ENCODE measurements at regions not wholly inside any gene's neighbourhood (a gene's known extent, or its start where the extent isn't known, plus 50 kb on each side); places are given as distances from the start of the nearest gene placed in this dataset.

DNA sequence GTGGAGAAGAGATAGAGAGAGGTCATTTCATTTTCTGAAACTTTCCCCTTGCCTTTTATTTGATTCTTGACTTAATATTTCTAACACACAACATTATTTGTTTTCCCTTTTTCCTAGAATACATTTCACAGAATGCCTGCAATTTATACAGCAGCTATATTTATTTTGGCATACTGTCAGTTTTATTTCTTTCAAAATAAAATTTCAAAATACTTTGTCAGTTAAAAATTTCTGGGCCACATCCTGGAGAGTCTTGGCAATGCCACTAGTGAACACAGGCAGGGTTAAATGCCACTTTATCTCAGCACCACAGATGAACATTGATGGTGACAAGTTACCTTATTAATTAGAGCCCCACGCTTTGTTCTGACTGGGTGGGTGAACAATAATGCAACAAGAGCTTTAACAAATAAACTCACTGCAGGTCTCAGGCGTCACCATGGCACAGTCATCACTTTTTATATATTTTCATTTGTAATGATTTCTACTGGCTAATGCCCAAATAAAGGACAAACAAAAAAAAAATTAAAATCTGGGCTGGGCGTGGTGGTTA lies 494.0 kb downstream of the KIF20B start:
- H3K27ac ChIP-seq (ENCODE audit: low read depth in 2 of 2, low read length in 2 of 2) = no peak overlapping the region
- no peak overlapping the region for H3K4me3 ChIP-seq (ENCODE audit: low read length in 2 of 2)
- no peaks in the 10 kb centered on the region for H3K27me3 ChIP-seq (ENCODE audit: control insufficient read depth in 2 of 2, insufficient read depth in 2 of 2, low read length in 2 of 2)
- no peak overlapping the region for H3K9ac ChIP-seq (ENCODE audit: low read depth in 1 of 2, low read length in 2 of 2)
- H3K4me1 ChIP-seq (ENCODE audit: control insufficient read depth in 2 of 2, insufficient read depth in 2 of 2, low read length in 2 of 2) = no peaks in the 10 kb centered on the region
- no peaks in the 10 kb centered on the region for H3K36me3 ChIP-seq (ENCODE audit: control insufficient read depth in 2 of 2, insufficient read depth in 2 of 2, low read length in 2 of 2)
- H3K9me3 ChIP-seq (ENCODE audit: control insufficient read depth in 2 of 2, low read length in 2 of 2) = no peaks in the 10 kb centered on the region

DNA sequence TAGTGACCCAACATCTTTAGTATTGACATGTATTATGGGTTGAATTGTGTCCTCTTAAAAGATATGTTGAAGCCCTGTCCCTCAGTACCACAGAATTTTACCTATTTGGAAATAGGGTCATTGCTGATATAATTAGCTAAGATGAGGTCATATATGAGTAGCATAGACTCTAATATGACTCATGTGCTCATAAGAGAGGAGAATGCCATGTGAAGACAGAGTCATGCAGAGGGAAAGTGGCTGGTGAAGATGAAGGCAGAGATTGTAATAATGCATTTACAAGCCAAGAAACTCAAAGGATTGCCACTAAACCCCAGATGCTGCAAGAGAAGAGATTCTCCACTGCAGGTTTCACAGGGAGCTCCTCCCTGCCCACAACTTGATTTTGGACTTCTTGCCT lies 496.4 kb downstream of the KIF20B start:
- Histone ChIP-seq H3K36me3 (ENCODE audit: control insufficient read depth in 2 of 2, insufficient read depth in 2 of 2, low read length in 2 of 2) (no peaks in the 10 kb centered on the region), H3K27me3 (ENCODE audit: control insufficient read depth in 2 of 2, insufficient read depth in 2 of 2, low read length in 2 of 2) (no peaks in the 10 kb centered on the region), H3K9me3 (ENCODE audit: control insufficient read depth in 2 of 2, low read length in 2 of 2) (no peaks in the 10 kb centered on the region), H3K9ac (ENCODE audit: low read depth in 1 of 2, low read length in 2 of 2) (no peak overlapping the region), H3K4me1 (ENCODE audit: control insufficient read depth in 2 of 2, insufficient read depth in 2 of 2, low read length in 2 of 2) (no peaks in the 10 kb centered on the region), H3K27ac (ENCODE audit: low read depth in 2 of 2, low read length in 2 of 2) (no peak overlapping the region), H3K4me3 (ENCODE audit: low read length in 2 of 2) (no peak overlapping the region)

DNA sequence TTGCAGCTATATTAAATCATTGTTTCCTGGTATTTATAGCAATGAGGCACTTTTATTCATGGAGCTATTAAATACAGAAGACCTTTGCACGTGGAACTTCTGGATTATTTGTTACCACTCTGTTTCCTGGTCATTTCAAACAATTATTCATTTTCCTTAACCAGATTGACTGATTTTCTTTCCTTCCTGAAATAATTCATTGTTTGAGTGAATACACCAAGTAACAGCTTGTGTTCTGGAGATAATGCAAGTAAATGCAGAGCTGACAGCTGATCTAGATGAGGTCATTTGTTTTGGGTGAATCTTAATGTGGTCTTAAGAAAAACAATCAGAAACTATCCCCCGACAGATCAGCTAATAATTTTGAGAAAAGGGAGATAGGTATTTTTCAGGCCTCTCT lies 497.7 kb downstream of the KIF20B start:
- Histone ChIP-seq H3K27ac (ENCODE audit: low read depth in 2 of 2, low read length in 2 of 2) (no peak overlapping the region), H3K36me3 (ENCODE audit: control insufficient read depth in 2 of 2, insufficient read depth in 2 of 2, low read length in 2 of 2) (no peaks in the 10 kb centered on the region), H3K9ac (ENCODE audit: low read depth in 1 of 2, low read length in 2 of 2) (no peak overlapping the region), H3K4me1 (ENCODE audit: control insufficient read depth in 2 of 2, insufficient read depth in 2 of 2, low read length in 2 of 2) (no peaks in the 10 kb centered on the region), H3K27me3 (ENCODE audit: control insufficient read depth in 2 of 2, insufficient read depth in 2 of 2, low read length in 2 of 2) (no peaks in the 10 kb centered on the region), H3K4me3 (ENCODE audit: low read length in 2 of 2) (no peak overlapping the region), H3K9me3 (ENCODE audit: control insufficient read depth in 2 of 2, low read length in 2 of 2) (no peaks in the 10 kb centered on the region)

DNA sequence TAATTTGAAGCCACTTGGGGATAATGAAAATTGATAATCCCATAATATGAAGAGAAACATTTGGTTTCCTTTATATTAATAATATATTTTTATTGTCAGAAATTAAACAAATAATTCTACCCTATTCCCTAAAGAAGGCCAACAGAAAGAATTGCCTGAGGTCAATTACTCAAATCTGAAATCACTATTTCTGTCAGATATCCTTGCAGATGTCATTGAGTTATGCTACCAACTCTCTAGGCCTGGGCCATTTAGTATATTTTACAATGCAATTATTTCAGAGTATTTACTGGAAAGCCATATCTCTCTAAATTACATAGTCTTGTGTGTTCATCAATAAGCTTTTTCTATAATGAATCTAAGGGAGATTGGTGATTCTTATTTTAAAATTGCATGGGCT lies 498.1 kb downstream of the KIF20B start:
- H3K27ac ChIP-seq (ENCODE audit: low read depth in 2 of 2, low read length in 2 of 2) = no peak overlapping the region
- H3K4me3 ChIP-seq (ENCODE audit: low read length in 2 of 2) = no peak overlapping the region
- H3K9ac ChIP-seq (ENCODE audit: low read depth in 1 of 2, low read length in 2 of 2) = no peak overlapping the region
- no peaks in the 10 kb centered on the region for H3K9me3 ChIP-seq (ENCODE audit: control insufficient read depth in 2 of 2, low read length in 2 of 2)
- no peaks in the 10 kb centered on the region for H3K27me3 ChIP-seq (ENCODE audit: control insufficient read depth in 2 of 2, insufficient read depth in 2 of 2, low read length in 2 of 2)
- H3K4me1 ChIP-seq (ENCODE audit: control insufficient read depth in 2 of 2, insufficient read depth in 2 of 2, low read length in 2 of 2) = no peaks in the 10 kb centered on the region
- no peaks in the 10 kb centered on the region for H3K36me3 ChIP-seq (ENCODE audit: control insufficient read depth in 2 of 2, insufficient read depth in 2 of 2, low read length in 2 of 2)

DNA sequence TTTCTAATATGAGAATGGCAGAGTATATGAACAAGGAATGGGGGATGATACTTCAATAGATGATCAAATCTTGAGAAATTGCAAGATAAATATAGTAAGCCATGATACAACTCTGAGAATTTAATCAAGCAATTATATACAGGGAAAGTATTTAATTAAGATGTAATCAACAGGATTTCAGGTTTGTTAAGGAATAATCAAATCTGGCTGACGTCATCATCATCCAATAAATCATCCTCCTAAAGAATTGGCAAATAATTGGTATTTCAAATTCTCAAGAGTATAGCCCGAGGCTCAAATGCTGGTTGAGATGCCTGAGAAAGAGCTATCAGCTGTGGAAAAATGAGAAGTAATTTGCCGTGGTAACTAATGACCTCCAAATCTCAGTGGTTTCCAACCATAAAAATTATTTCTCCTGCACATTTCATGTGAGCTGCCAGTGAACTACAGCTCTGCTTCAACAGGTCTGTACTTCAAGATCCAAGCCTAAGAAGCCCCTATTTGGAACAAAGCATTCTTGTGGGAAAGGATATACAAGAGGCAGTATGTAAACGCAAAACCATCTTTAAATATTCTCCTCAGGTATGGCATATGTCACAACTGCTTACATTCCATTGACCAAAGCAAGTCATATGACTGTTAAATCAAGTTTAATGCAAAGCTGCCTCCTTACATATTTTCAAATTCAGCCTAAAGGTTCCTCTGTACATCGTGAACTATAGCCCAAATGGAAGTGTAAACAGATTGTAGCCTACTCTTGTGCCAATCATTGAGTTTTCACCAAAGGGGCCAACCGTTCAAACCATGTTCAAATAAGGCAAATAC lies 503.0 kb downstream of the KIF20B start:
- Histone ChIP-seq H3K27me3 (ENCODE audit: control insufficient read depth in 2 of 2, insufficient read depth in 2 of 2, low read length in 2 of 2) (no peaks in the 10 kb centered on the region), H3K27ac (ENCODE audit: low read depth in 2 of 2, low read length in 2 of 2) (no peak overlapping the region), H3K36me3 (ENCODE audit: control insufficient read depth in 2 of 2, insufficient read depth in 2 of 2, low read length in 2 of 2) (no peaks in the 10 kb centered on the region), H3K4me1 (ENCODE audit: control insufficient read depth in 2 of 2, insufficient read depth in 2 of 2, low read length in 2 of 2) (no peaks in the 10 kb centered on the region), H3K4me3 (ENCODE audit: low read length in 2 of 2) (no peak overlapping the region), H3K9me3 (ENCODE audit: control insufficient read depth in 2 of 2, low read length in 2 of 2) (no peaks in the 10 kb centered on the region), H3K9ac (ENCODE audit: low read depth in 1 of 2, low read length in 2 of 2) (no peak overlapping the region)

DNA sequence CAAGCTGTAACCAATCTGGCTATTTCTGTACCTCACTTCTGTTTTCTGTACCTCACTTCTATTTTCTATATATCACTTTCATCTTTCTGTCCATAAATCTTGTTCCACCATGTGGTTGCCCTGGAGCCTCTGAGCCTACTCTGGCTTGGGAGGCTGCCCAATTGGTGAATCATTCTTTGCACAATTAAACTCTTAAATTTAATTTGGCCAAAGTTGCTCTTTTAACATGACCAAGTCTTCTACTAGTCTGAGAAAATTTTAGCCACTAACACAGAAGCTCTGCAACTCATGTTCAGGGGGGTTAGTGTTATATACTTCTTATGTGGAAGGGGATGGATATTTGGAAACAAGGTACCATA lies 503.5 kb downstream of the KIF20B start:
- H3K9ac ChIP-seq (ENCODE audit: low read depth in 1 of 2, low read length in 2 of 2) = no peak overlapping the region
- H3K27me3 ChIP-seq (ENCODE audit: control insufficient read depth in 2 of 2, insufficient read depth in 2 of 2, low read length in 2 of 2) = no peaks in the 10 kb centered on the region
- H3K4me3 ChIP-seq (ENCODE audit: low read length in 2 of 2) = no peak overlapping the region
- H3K27ac ChIP-seq (ENCODE audit: low read depth in 2 of 2, low read length in 2 of 2) = no peak overlapping the region
- H3K4me1 ChIP-seq (ENCODE audit: control insufficient read depth in 2 of 2, insufficient read depth in 2 of 2, low read length in 2 of 2) = no peaks in the 10 kb centered on the region
- H3K9me3 ChIP-seq (ENCODE audit: control insufficient read depth in 2 of 2, low read length in 2 of 2) = no peaks in the 10 kb centered on the region
- H3K36me3 ChIP-seq (ENCODE audit: control insufficient read depth in 2 of 2, insufficient read depth in 2 of 2, low read length in 2 of 2) = no peaks in the 10 kb centered on the region

DNA sequence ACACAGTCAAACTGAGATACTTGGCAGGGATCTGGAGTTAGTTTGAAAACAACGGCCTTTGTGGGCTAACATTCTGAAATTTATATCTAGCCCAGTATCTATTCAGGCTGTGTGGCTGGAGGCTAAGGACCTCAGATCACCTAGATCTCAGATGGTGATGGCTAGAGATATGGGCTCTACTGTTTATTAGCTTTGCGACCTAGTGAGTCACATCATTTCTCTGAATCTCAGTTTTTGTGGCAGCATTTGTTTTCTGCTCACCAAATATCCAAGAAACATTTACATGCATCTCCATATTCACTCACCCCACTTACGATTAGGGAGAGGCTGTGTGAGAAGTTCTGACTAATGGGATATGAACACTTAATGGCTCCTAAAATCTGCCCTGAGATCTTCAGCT lies 503.9 kb downstream of the KIF20B start:
- Histone ChIP-seq H3K9me3 (ENCODE audit: control insufficient read depth in 2 of 2, low read length in 2 of 2) (no peaks in the 10 kb centered on the region), H3K27ac (ENCODE audit: low read depth in 2 of 2, low read length in 2 of 2) (no peak overlapping the region), H3K4me1 (ENCODE audit: control insufficient read depth in 2 of 2, insufficient read depth in 2 of 2, low read length in 2 of 2) (no peaks in the 10 kb centered on the region), H3K36me3 (ENCODE audit: control insufficient read depth in 2 of 2, insufficient read depth in 2 of 2, low read length in 2 of 2) (no peaks in the 10 kb centered on the region), H3K9ac (ENCODE audit: low read depth in 1 of 2, low read length in 2 of 2) (no peak overlapping the region), H3K4me3 (ENCODE audit: low read length in 2 of 2) (no peak overlapping the region), H3K27me3 (ENCODE audit: control insufficient read depth in 2 of 2, insufficient read depth in 2 of 2, low read length in 2 of 2) (no peaks in the 10 kb centered on the region)

DNA sequence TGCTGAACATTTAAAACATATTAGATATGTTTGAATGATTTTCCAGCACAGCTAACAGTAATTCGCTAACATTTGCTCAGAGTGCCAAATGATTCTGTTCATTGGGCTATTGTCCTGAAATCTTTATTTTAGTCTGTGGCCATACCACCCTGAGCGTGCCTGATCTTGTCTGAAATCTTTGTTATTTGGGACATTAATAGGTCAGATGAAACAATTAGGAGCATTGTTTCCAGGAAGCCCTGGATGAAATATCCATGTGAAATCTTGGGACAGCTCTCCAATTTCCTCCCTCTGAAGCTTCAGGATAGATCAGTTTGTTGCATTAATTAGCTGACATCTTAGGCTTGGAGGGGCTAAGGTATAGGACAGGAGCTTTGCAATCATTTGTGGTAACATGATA lies 512.0 kb downstream of the KIF20B start:
- Histone ChIP-seq H3K27ac (ENCODE audit: low read depth in 2 of 2, low read length in 2 of 2) (no peak overlapping the region), H3K27me3 (ENCODE audit: control insufficient read depth in 2 of 2, insufficient read depth in 2 of 2, low read length in 2 of 2) (no peaks in the 10 kb centered on the region), H3K9me3 (ENCODE audit: control insufficient read depth in 2 of 2, low read length in 2 of 2) (no peaks in the 10 kb centered on the region)

DNA sequence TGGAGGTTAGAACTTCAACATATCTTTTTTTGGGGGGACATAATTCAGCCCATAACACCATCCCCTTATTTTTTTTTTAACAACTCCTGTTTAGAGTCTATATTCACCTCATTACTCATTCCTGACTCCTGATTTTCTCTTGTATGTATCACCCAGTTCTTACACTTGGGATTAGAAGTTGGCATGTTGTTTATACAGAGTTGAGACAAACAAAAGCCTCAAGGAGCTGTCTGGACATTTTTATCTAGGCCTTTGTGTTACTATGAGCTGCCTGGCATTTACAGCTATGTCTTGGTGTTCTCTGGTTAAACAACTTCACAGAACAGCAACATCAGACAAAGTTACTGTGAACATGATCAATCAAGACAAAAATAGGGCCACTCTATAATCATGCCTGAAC lies 517.5 kb downstream of the KIF20B start:
- no peaks in the 10 kb centered on the region for H3K36me3 ChIP-seq (ENCODE audit: control insufficient read depth in 2 of 2, insufficient read depth in 2 of 2, low read length in 2 of 2)
- H3K27me3 ChIP-seq (ENCODE audit: control insufficient read depth in 2 of 2, insufficient read depth in 2 of 2, low read length in 2 of 2) = no peaks in the 10 kb centered on the region
- H3K4me1 ChIP-seq (ENCODE audit: control insufficient read depth in 2 of 2, insufficient read depth in 2 of 2, low read length in 2 of 2) = no peaks in the 10 kb centered on the region
- H3K4me3 ChIP-seq (ENCODE audit: low read length in 2 of 2) = no peak overlapping the region
- no peaks in the 10 kb centered on the region for H3K9me3 ChIP-seq (ENCODE audit: control insufficient read depth in 2 of 2, low read length in 2 of 2)
- H3K9ac ChIP-seq (ENCODE audit: low read depth in 1 of 2, low read length in 2 of 2) = no peak overlapping the region
- no peak overlapping the region for H3K27ac ChIP-seq (ENCODE audit: low read depth in 2 of 2, low read length in 2 of 2)

More for the DNA sequence above, 512.0 kb downstream of the KIF20B start:
- no peak overlapping the region for H3K4me3 ChIP-seq (ENCODE audit: low read length in 2 of 2)
- H3K4me1 ChIP-seq (ENCODE audit: control insufficient read depth in 2 of 2, insufficient read depth in 2 of 2, low read length in 2 of 2) = no peaks in the 10 kb centered on the region
- H3K9ac ChIP-seq (ENCODE audit: low read depth in 1 of 2, low read length in 2 of 2) = no peak overlapping the region
- no peaks in the 10 kb centered on the region for H3K36me3 ChIP-seq (ENCODE audit: control insufficient read depth in 2 of 2, insufficient read depth in 2 of 2, low read length in 2 of 2)

DNA sequence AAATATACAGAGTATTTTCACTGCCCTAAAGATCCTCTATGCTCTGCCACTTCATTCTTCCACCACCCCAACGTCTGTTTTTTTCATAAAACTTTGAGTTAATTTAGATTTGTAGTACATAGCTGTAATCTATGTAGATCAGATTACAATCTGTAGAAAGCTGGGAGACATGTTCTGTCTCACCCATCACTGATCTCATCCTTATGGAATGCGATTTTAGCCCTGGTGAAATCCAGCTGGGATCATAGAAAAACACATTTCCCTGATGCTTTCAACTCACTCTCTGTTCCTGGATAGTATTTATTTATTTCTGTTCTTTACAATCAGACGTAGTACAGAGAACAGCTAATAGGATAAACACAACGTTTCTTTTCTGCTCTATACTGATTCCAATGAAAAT lies 521.0 kb downstream of the KIF20B start:
- Histone ChIP-seq H3K4me1 (ENCODE audit: control insufficient read depth in 2 of 2, insufficient read depth in 2 of 2, low read length in 2 of 2) (no peaks in the 10 kb centered on the region), H3K27ac (ENCODE audit: low read depth in 2 of 2, low read length in 2 of 2) (no peak overlapping the region), H3K36me3 (ENCODE audit: control insufficient read depth in 2 of 2, insufficient read depth in 2 of 2, low read length in 2 of 2) (no peaks in the 10 kb centered on the region), H3K9me3 (ENCODE audit: control insufficient read depth in 2 of 2, low read length in 2 of 2) (no peaks in the 10 kb centered on the region), H3K9ac (ENCODE audit: low read depth in 1 of 2, low read length in 2 of 2) (no peak overlapping the region), H3K4me3 (ENCODE audit: low read length in 2 of 2) (no peak overlapping the region), H3K27me3 (ENCODE audit: control insufficient read depth in 2 of 2, insufficient read depth in 2 of 2, low read length in 2 of 2) (no peaks in the 10 kb centered on the region)
